ENCODE measurements at regions not wholly inside any gene's neighbourhood (a gene's known extent, or its start where the extent isn't known, plus 50 kb on each side); places are given as distances from the start of the nearest gene placed in this dataset.
"Not testable (repeated sequence)": the region's sequence is repeated elsewhere in the genome, so short reads cannot be mapped to it uniquely, and the experiment has no call there.

- Mint-ChIP-seq H3K4me3 (ENCODE audit: unreplicated experiment) (no peak overlapping the region), H3K27me3 (ENCODE audit: unreplicated experiment) (no peaks in the 10 kb centered on the region), H3K27ac (ENCODE audit: unreplicated experiment) (no peak overlapping the region), H3K36me3 (ENCODE audit: low read depth, unreplicated experiment) (no peaks in the 10 kb centered on the region), H3K9me3 (ENCODE audit: unreplicated experiment) (no peaks in the 10 kb centered on the region), H3K4me1 (ENCODE audit: unreplicated experiment) (peaks cover 6% of the 10 kb centered on the region)
- no peak for TF ChIP-seq CTCF (IDR thresholded peaks at IDR 0.05; ENCODE audit: unreplicated experiment)
- DNase-seq (ENCODE audit: low spot score), result no peak
Observed at GRCh38 chr13:37289212-37289935, 183.9 kb upstream of the CSNK1A1L start.

GRCh38 chr13:37288057-37288720, 182.7 kb upstream of the CSNK1A1L start:
- no peak overlapping the region for H3K4me3 Mint-ChIP-seq (ENCODE audit: unreplicated experiment)
- no peak for DNase-seq (ENCODE audit: low spot score)
- no peaks in the 10 kb centered on the region for H3K36me3 Mint-ChIP-seq (ENCODE audit: low read depth, unreplicated experiment)
- no peaks in the 10 kb centered on the region for H3K9me3 Mint-ChIP-seq (ENCODE audit: unreplicated experiment)
- no peak for TF ChIP-seq CTCF (IDR thresholded peaks at IDR 0.05; ENCODE audit: unreplicated experiment)
- H3K4me1 Mint-ChIP-seq (ENCODE audit: unreplicated experiment), result peaks cover 6% of the 10 kb centered on the region
- H3K27me3 Mint-ChIP-seq (ENCODE audit: unreplicated experiment), result no peaks in the 10 kb centered on the region
- H3K27ac Mint-ChIP-seq (ENCODE audit: unreplicated experiment), result peak overlapping the region; percentile 34

- not testable (repeated sequence) for H3K9me3 Mint-ChIP-seq (ENCODE audit: unreplicated experiment); H3K4me3 Mint-ChIP-seq (ENCODE audit: unreplicated experiment); H3K27ac Mint-ChIP-seq (ENCODE audit: unreplicated experiment); H3K36me3 Mint-ChIP-seq (ENCODE audit: low read depth, unreplicated experiment); H3K4me1 Mint-ChIP-seq (ENCODE audit: unreplicated experiment); DNase-seq (ENCODE audit: low spot score); H3K27me3 Mint-ChIP-seq (ENCODE audit: unreplicated experiment)
Observed at GRCh38 chr13:37280231-37280630, 174.8 kb upstream of the CSNK1A1L start.

- Mint-ChIP-seq H3K27ac (ENCODE audit: unreplicated experiment) (no peak overlapping the region), H3K27me3 (ENCODE audit: unreplicated experiment) (peaks cover 5% of the 10 kb centered on the region), H3K36me3 (ENCODE audit: low read depth, unreplicated experiment) (no peaks in the 10 kb centered on the region), H3K4me3 (ENCODE audit: unreplicated experiment) (no peak overlapping the region), H3K4me1 (ENCODE audit: unreplicated experiment) (no peaks in the 10 kb centered on the region), H3K9me3 (ENCODE audit: unreplicated experiment) (peaks cover 5% of the 10 kb centered on the region)
- no peak for DNase-seq (ENCODE audit: low spot score)
- no peak for TF ChIP-seq CTCF (IDR thresholded peaks at IDR 0.05; ENCODE audit: unreplicated experiment)
Observed at GRCh38 chr13:37277435-37278144, 172.1 kb upstream of the CSNK1A1L start.

- peaks cover 5% of the 10 kb centered on the region for H3K9me3 Mint-ChIP-seq (ENCODE audit: unreplicated experiment)
- H3K27me3 Mint-ChIP-seq (ENCODE audit: unreplicated experiment), result peaks cover 5% of the 10 kb centered on the region
- H3K27ac Mint-ChIP-seq (ENCODE audit: unreplicated experiment), result no peak overlapping the region
- TF ChIP-seq CTCF (IDR thresholded peaks at IDR 0.05; ENCODE audit: unreplicated experiment), result no peak
- no peaks in the 10 kb centered on the region for H3K36me3 Mint-ChIP-seq (ENCODE audit: low read depth, unreplicated experiment)
- no peaks in the 10 kb centered on the region for H3K4me1 Mint-ChIP-seq (ENCODE audit: unreplicated experiment)
- no peak for DNase-seq (ENCODE audit: low spot score)
- H3K4me3 Mint-ChIP-seq (ENCODE audit: unreplicated experiment), result no peak overlapping the region
Observed at GRCh38 chr13:37277007-37277406, 171.5 kb upstream of the CSNK1A1L start.

Data from endothelial cell (in vitro differentiated cells).